ENCODE measurements at regions not wholly inside any gene's neighbourhood (a gene's known extent, or its start where the extent isn't known, plus 50 kb on each side); places are given as distances from the start of the nearest gene placed in this dataset.

GRCh38 chr12:130076752-130077151, 85.5 kb upstream of the FZD10 start:
- Histone ChIP-seq H3K36me3 (ENCODE audit: control insufficient read depth in 4 of 4, insufficient read depth in 3 of 4, low read depth in 1 of 4, low read length in 3 of 4) (no peaks in the 10 kb centered on the region), H3K27me3 (ENCODE audit: control insufficient read depth in 4 of 4, insufficient read depth in 4 of 4, low read length in 3 of 4) (peaks cover 0 to 2% (median 0%) of the 10 kb centered on the region in 4 donors), H3K4me1 (ENCODE audit: control insufficient read depth in 4 of 4, insufficient read depth in 4 of 4, low read length in 3 of 4) (no peaks in the 10 kb centered on the region), H3K9me3 (ENCODE audit: control insufficient read depth in 4 of 4, low read length in 3 of 4) (peaks cover 0 to 6% (median 2%) of the 10 kb centered on the region in 4 donors), H3K27ac (ENCODE audit: low read depth in 1 of 2, low read length in 2 of 2) (no peak overlapping the region), H3K4me3 (ENCODE audit: low read depth in 1 of 3, low read length in 3 of 3) (no peak overlapping the region), H3K9ac (ENCODE audit: low read depth in 1 of 2, low read length in 2 of 2) (no peak overlapping the region)
- WGBS = 14% methylated on average over 5 of the region's 5 CpGs
- DNase-seq (ENCODE audit: low spot score) = no peak
- TF ChIP-seq HNF4A (conservative IDR thresholded peaks at IDR 0.05) (no peak), ATF3 (IDR thresholded peaks at IDR 0.05) (no peak), TAF1 (conservative IDR thresholded peaks at IDR 0.05) (no peak), GABPA (IDR thresholded peaks at IDR 0.05 in 1 of 2, conservative IDR thresholded peaks at IDR 0.05 in 1 of 2) (no peak), MAX (IDR thresholded peaks at IDR 0.05) (no peak), RXRA (IDR thresholded peaks at IDR 0.05) (no peak), HNF4G (IDR thresholded peaks at IDR 0.05) (no peak), NR2F2 (IDR thresholded peaks at IDR 0.05) (no peak), CTCF (IDR thresholded peaks at IDR 0.05; ENCODE audit: low read depth, low read length, missing input control) (no peak), RAD21 (IDR thresholded peaks at IDR 0.05) (no peak), FOXA1 (IDR thresholded peaks at IDR 0.05) (no peak), YY1 (IDR thresholded peaks at IDR 0.05) (no peak), SP1 (IDR thresholded peaks at IDR 0.05) (no peak), REST (IDR thresholded peaks at IDR 0.05) (no peak)

- no peaks in the 10 kb centered on the region for H3K4me1 ChIP-seq (ENCODE audit: control insufficient read depth in 4 of 4, insufficient read depth in 4 of 4, low read length in 3 of 4)
- DNase-seq (ENCODE audit: low spot score) = no peak
- H3K27me3 ChIP-seq (ENCODE audit: control insufficient read depth in 4 of 4, insufficient read depth in 4 of 4, low read length in 3 of 4) = peaks cover 0 to 2% (median 0%) of the 10 kb centered on the region in 4 donors
- peaks cover 0 to 6% (median 2%) of the 10 kb centered on the region in 4 donors for H3K9me3 ChIP-seq (ENCODE audit: control insufficient read depth in 4 of 4, low read length in 3 of 4)
- H3K27ac ChIP-seq (ENCODE audit: low read depth in 1 of 2, low read length in 2 of 2) = no peak overlapping the region
- no peak for TF ChIP-seq TAF1 (conservative IDR thresholded peaks at IDR 0.05)
- no peak for TF ChIP-seq YY1 (IDR thresholded peaks at IDR 0.05)
- no peak for TF ChIP-seq FOXA2 (IDR thresholded peaks at IDR 0.05)
- no peak for TF ChIP-seq RXRA (IDR thresholded peaks at IDR 0.05)
- no peak for TF ChIP-seq JUND (IDR thresholded peaks at IDR 0.05)
- TF ChIP-seq REST (IDR thresholded peaks at IDR 0.05) = no peak
- no peak for TF ChIP-seq GABPA (IDR thresholded peaks at IDR 0.05 in 1 of 2, conservative IDR thresholded peaks at IDR 0.05 in 1 of 2)
- no peak for TF ChIP-seq MAX (IDR thresholded peaks at IDR 0.05)
- TF ChIP-seq NR2F2 (IDR thresholded peaks at IDR 0.05) = no peak
- no peak for TF ChIP-seq EGR1 (IDR thresholded peaks at IDR 0.05; ENCODE audit: low read depth in 2 of 2)
- TF ChIP-seq ATF3 (IDR thresholded peaks at IDR 0.05) = no peak
- no peak for TF ChIP-seq SP1 (IDR thresholded peaks at IDR 0.05)
- TF ChIP-seq FOXA1 (IDR thresholded peaks at IDR 0.05) = no peak
- TF ChIP-seq RAD21 (IDR thresholded peaks at IDR 0.05) = no peak
- no peaks in the 10 kb centered on the region for H3K36me3 ChIP-seq (ENCODE audit: control insufficient read depth in 4 of 4, insufficient read depth in 3 of 4, low read depth in 1 of 4, low read length in 3 of 4)
- H3K4me3 ChIP-seq (ENCODE audit: low read depth in 1 of 3, low read length in 3 of 3) = no peak overlapping the region
- no peak overlapping the region for H3K9ac ChIP-seq (ENCODE audit: low read depth in 1 of 2, low read length in 2 of 2)
- 47% methylated on average over 3 of the region's 3 CpGs for WGBS
Observed at GRCh38 chr12:130078852-130079251, 83.4 kb upstream of the FZD10 start.

Measured in liver (tissue), 8 donors.